H9 (cell line): ENCODE measurements at regions not wholly inside any gene's neighbourhood (a gene's known extent, or its start where the extent isn't known, plus 50 kb on each side); places are given as distances from the start of the nearest gene placed in this dataset.

Source experiments
- DNase-seq: peaks from one replicate; pipeline ENCODE4 v3.0.0-alpha.2; 2017
- H2AFZ ChIP-seq: one replicate; pipeline ENCODE4 v1.6.1; 2013; ENCODE audit warnings: mild to moderate bottlenecking, low read length, control low read depth, moderate library complexity
- H2AK5ac ChIP-seq: 2 replicates; pipeline ENCODE4 v1.6.1; 2013; ENCODE audit warnings: low read length, control low read depth, mixed read lengths; ENCODE audit not compliant: insufficient read length
- H2BK120ac ChIP-seq: one replicate; pipeline ENCODE4 v1.6.1; 2013; ENCODE audit warnings: low read depth, mild to moderate bottlenecking, low read length, control low read depth, inconsistent platforms; ENCODE audit not compliant: poor library complexity, severe bottlenecking
- H2BK12ac ChIP-seq: 2 replicates; pipeline ENCODE4 v1.6.1; 2013; ENCODE audit warnings: low read length, control low read depth, mixed read lengths, low read depth; ENCODE audit not compliant: insufficient read length
- H2BK15ac ChIP-seq: 2 replicates; pipeline ENCODE4 v1.6.1; 2013; ENCODE audit warnings: low read depth, low read length, control low read depth
- H2BK20ac ChIP-seq: one replicate; pipeline ENCODE4 v1.6.1; 2013; ENCODE audit warnings: low read depth, mild to moderate bottlenecking, low read length, control low read depth, inconsistent platforms; ENCODE audit not compliant: poor library complexity, severe bottlenecking
- H2BK5ac ChIP-seq: 2 replicates; pipeline ENCODE4 v1.6.1; 2013; ENCODE audit warnings: low read length, control low read depth, mixed read lengths; ENCODE audit not compliant: insufficient read length
- H3K14ac ChIP-seq: 2 replicates; pipeline ENCODE4 v1.6.1; 2013; ENCODE audit warnings: low read length, control low read depth; ENCODE audit not compliant: insufficient read depth
- H3K18ac ChIP-seq: 2 replicates; pipeline ENCODE4 v1.6.1; 2013; ENCODE audit warnings: low read depth, mild to moderate bottlenecking, mixed read lengths, low read length, control low read depth; ENCODE audit not compliant: insufficient read length
- H3K23ac ChIP-seq: 2 replicates; pipeline ENCODE4 v1.6.1; 2013; ENCODE audit warnings: low read length, control low read depth, mixed read lengths, low read depth; ENCODE audit not compliant: insufficient read length
- H3K23me2 ChIP-seq: 2 replicates; pipeline ENCODE4 v1.6.1; 2013; ENCODE audit warnings: low read depth, mild to moderate bottlenecking, mixed read lengths, low read length, control low read depth; ENCODE audit not compliant: insufficient read length, poor library complexity, severe bottlenecking
- H3K27ac ChIP-seq: 2 replicates; pipeline ENCODE4 v1.5.1; 2013; ENCODE audit warnings: low read length, control low read depth, mixed read lengths, low read depth; ENCODE audit not compliant: insufficient read length
- H3K27me3 ChIP-seq: 2 replicates; pipeline ENCODE4 v1.6.1; 2013; ENCODE audit warnings: low read length, control low read depth, inconsistent platforms; ENCODE audit not compliant: insufficient read depth
- H3K4ac ChIP-seq: 2 replicates; pipeline ENCODE4 v1.6.1; 2013; ENCODE audit warnings: low read depth, mild to moderate bottlenecking, control low read depth, inconsistent platforms, low read length, moderate library complexity
- H3K4me1 ChIP-seq: 2 replicates; pipeline ENCODE4 v1.6.1; 2013; ENCODE audit warnings: low read length, control low read depth, inconsistent platforms; ENCODE audit not compliant: insufficient read depth
- H3K4me2 ChIP-seq: 2 replicates; pipeline ENCODE4 v1.6.1; 2013; ENCODE audit warnings: low read length, control low read depth, mixed read lengths; ENCODE audit not compliant: insufficient read length, insufficient read depth
- H3K56ac ChIP-seq: 2 replicates; pipeline ENCODE4 v1.6.1; 2013; ENCODE audit warnings: low read depth, mild to moderate bottlenecking, mixed read lengths, low read length, control low read depth; ENCODE audit not compliant: insufficient read length
- H3K79me1 ChIP-seq: 2 replicates; pipeline ENCODE4 v1.6.1; 2013; ENCODE audit warnings: low read depth, mild to moderate bottlenecking, moderate library complexity, low read length, control low read depth, inconsistent platforms; ENCODE audit not compliant: insufficient read depth, poor library complexity, severe bottlenecking
- H3K79me2 ChIP-seq: 2 replicates; pipeline ENCODE4 v1.6.1; 2013; ENCODE audit warnings: low read length, control low read depth, inconsistent platforms; ENCODE audit not compliant: insufficient read depth
- H3K9ac ChIP-seq: 2 replicates; pipeline ENCODE4 v1.6.1; 2013; ENCODE audit warnings: low read length, control low read depth, mixed read lengths; ENCODE audit not compliant: insufficient read length; ENCODE audit errors: extremely low read depth
- H3K9me3 ChIP-seq: one replicate; pipeline ENCODE4 v1.6.1; 2013; ENCODE audit warnings: low read depth, low read length, inconsistent platforms; ENCODE audit not compliant: control insufficient read depth
- H3T11ph ChIP-seq: one replicate; pipeline ENCODE4 v1.6.1; 2013; ENCODE audit warnings: mild to moderate bottlenecking, low read length, control low read depth, inconsistent platforms
- H4K20me1 ChIP-seq: one replicate; pipeline ENCODE4 v1.6.1; 2013; ENCODE audit not compliant: control insufficient read depth, insufficient read length, insufficient read depth
- H4K5ac ChIP-seq: 2 replicates; pipeline ENCODE4 v1.6.1; 2013; ENCODE audit warnings: low read depth, mild to moderate bottlenecking, mixed read lengths, low read length, control low read depth; ENCODE audit not compliant: insufficient read length
- H4K8ac ChIP-seq: replicated peaks from 2 replicates; pipeline ENCODE4 v1.6.1; 2013; ENCODE audit warnings: low read length, control low read depth, mixed read lengths, low read depth; ENCODE audit not compliant: insufficient read length
- H4K91ac ChIP-seq: 2 replicates; pipeline ENCODE4 v1.6.1; 2013; ENCODE audit warnings: low read depth, mild to moderate bottlenecking, moderate library complexity, mixed read lengths, low read length, control low read depth; ENCODE audit not compliant: insufficient read length
- H3K27ac Mint-ChIP-seq, 3 experiments: 2 replicates in 2 of 3; 3 replicates in 1 of 3; pipeline ENCODE4 v1.8.0; 2020 to 2021; ENCODE audit warnings: mixed read lengths in 3 of 3, mild to moderate bottlenecking in 1 of 3, moderate library complexity in 1 of 3
- H3K27me3 Mint-ChIP-seq: 2 replicates; pipeline ENCODE4 v1.8.0; 2021; ENCODE audit warnings: low read depth, mild to moderate bottlenecking, moderate library complexity, mixed read lengths
- H3K36me3 Mint-ChIP-seq, 3 experiments: 2 replicates in 2 of 3; 3 replicates in 1 of 3; pipeline ENCODE4 v1.8.0; 2020 to 2021; ENCODE audit warnings: low read depth in 3 of 3, mixed read lengths in 3 of 3; ENCODE audit not compliant: insufficient read depth in 1 of 3
- H3K4me1 Mint-ChIP-seq, 2 experiments: 2 replicates each; pipeline ENCODE4 v1.8.0; 2020; ENCODE audit warnings: mixed read lengths in 2 of 2
- H3K4me3 Mint-ChIP-seq, 2 experiments: 2 replicates in 1 of 2; 3 replicates in 1 of 2; pipeline ENCODE4 v1.8.0; 2020 to 2021; ENCODE audit warnings: mild to moderate bottlenecking in 2 of 2, mixed read lengths in 2 of 2, moderate library complexity in 1 of 2
- H3K9me3 Mint-ChIP-seq, 2 experiments: 2 replicates in 1 of 2; 3 replicates in 1 of 2; pipeline ENCODE4 v1.8.0; 2020; ENCODE audit warnings: mild to moderate bottlenecking in 2 of 2, mixed read lengths in 2 of 2, moderate library complexity in 1 of 2
- CTCF ChIP-seq: fragments of 200-600 bp; sonication (generic); conservative IDR thresholded peaks from 3 replicates; pipeline ENCODE4 v1.8.0; 2021; ENCODE audit warnings: antibody characterized with exemption, mild to moderate bottlenecking

GRCh38 chr5:158354958-158355357 is 496.0 kb upstream of the CLINT1 start:
- Histone ChIP-seq H3K79me2 (no peaks in the 10 kb centered on the region), H2AK5ac (no peak overlapping the region), H4K8ac (no peak overlapping the region), H3K23ac (no peak overlapping the region), H3K4me1 (no peaks in the 10 kb centered on the region; the same call in 1 of the 2 replicates), H3K23me2 (no peaks in the 10 kb centered on the region), H4K5ac (no peak overlapping the region), H3K9me3 (no peaks in the 10 kb centered on the region), H3K27me3 (no peaks in the 10 kb centered on the region), H2AFZ (no peak overlapping the region), H2BK20ac (no peak overlapping the region), H4K91ac (no peak overlapping the region), H3K9ac (no peak overlapping the region), H3K56ac (no peak overlapping the region), H4K20me1 (no peaks in the 10 kb centered on the region), H2BK120ac (no peak overlapping the region), H3K18ac (no peak overlapping the region), H3K79me1 (no peaks in the 10 kb centered on the region), H2BK5ac (no peak overlapping the region), H3K27ac (no peak overlapping the region), H3T11ph (no peak overlapping the region), H3K4ac (no peak overlapping the region), H3K14ac (no peak overlapping the region), H2BK12ac (no peak overlapping the region), H2BK15ac (no peak overlapping the region), H3K4me2 (no peak overlapping the region)
- Mint-ChIP-seq H3K9me3 (peaks cover 14 to 18% of the 10 kb centered on the region in 2 experiments), H3K4me1 (peaks cover 14 to 16% of the 10 kb centered on the region in 2 experiments), H3K36me3 (peaks cover 8 to 14% (median 10%) of the 10 kb centered on the region in 3 experiments), H3K4me3 (no peak overlapping the region), H3K27ac (no peak overlapping the region), H3K27me3 (no peaks in the 10 kb centered on the region; the same call in 1 of the 2 replicates)
- DNase-seq = no peak
- no peak for TF ChIP-seq CTCF
